Inferior parietal cortex (tissue), 1 donor: ENCODE measurements at regions not wholly inside any gene's neighbourhood (a gene's known extent, or its start where the extent isn't known, plus 50 kb on each side); places are given as distances from the start of the nearest gene placed in this dataset.
A peak's percentile ranks its signal among the peaks of the same experiment; 100 is the strongest.

Experiments used
- DNase-seq: peaks from one replicate; pipeline ENCODE4 v3.0.0-alpha.2; 2016; ENCODE audit errors: extremely low spot score

- no peak for DNase-seq
Observed at GRCh38 chr5:77569409-77569808, 69.1 kb downstream of the OTP start.

GRCh38 chr5:77568555-77568954 is 70.0 kb downstream of the OTP start:
- no peak for DNase-seq

- no peak for DNase-seq
Observed at GRCh38 chr5:77568082-77568481, 70.4 kb downstream of the OTP start.

DNA sequence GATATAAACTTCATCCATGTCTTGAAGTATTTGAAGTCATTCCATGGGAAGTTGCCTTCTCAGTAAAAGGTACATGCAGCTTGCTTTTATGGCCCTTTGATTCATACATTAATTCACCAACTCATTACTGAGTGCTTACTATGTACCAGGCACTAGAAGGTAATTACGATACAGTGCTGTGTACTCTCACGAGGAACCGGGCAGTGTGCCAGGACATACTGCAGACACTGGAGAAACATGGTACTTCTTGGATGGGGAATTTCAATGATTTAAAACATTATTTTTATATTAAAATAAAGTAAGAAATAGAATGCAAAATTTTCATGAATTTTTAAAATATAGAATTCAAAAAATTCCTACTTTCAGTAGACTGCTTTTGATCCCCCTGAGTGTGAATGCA is 71.4 kb upstream of the WDR41 start:
- DNase-seq: no peak

DNA sequence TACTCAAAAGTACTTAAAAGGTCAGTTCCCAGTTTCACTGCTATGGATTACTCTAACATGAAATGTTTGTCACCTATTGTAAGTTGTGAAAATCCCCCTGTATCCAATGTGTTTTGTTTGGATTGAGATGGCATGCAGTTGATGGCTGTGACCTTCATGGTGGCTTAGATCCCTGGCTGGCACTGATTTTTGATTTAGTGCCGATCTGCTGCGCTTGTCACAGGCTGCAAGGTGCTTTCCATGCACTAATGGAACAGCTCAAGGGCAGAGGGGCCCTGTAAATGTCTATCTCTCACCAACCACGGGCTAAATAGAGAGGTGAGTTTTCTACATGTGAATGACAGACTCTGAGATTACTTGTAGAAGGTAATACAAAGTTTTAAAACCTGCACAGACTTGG is 69.8 kb upstream of the WDR41 start:
- DNase-seq: no peak

GRCh38 chr5:77560677-77561263 is 68.7 kb upstream of the WDR41 start:
- peak; percentile 71 for DNase-seq

- no peak for DNase-seq
Observed at GRCh38 chr5:77558266-77558665, 66.2 kb upstream of the WDR41 start.

GRCh38 chr5:77550406-77550805 is 58.3 kb upstream of the WDR41 start:
- DNase-seq: no peak

DNA sequence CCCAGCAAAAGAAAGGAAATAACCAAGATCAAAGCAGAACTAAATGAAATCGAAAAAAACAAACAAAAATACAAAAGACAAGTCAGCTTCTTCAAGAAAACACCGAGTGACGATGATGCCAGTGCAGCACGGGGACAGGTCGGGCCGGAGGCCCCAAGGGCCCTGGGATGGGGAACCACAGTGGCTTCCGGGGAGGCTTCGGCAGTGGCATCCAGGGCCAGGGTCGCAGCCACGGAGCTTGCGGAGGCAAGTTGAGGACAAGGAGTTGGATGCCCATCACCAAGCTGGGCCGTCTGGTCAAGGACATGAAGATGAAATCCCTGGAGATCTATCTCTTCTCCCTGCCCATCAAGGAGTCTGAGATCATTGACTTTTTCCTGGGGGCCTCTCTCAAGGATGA is 53.2 kb upstream of the WDR41 start:
- no peak for DNase-seq
